ENCODE measurements at regions not wholly inside any gene's neighbourhood (a gene's known extent, or its start where the extent isn't known, plus 50 kb on each side); places are given as distances from the start of the nearest gene placed in this dataset.
"Not testable (repeated sequence)": the region's sequence is repeated elsewhere in the genome, so short reads cannot be mapped to it uniquely, and the experiment has no call there.

DNA sequence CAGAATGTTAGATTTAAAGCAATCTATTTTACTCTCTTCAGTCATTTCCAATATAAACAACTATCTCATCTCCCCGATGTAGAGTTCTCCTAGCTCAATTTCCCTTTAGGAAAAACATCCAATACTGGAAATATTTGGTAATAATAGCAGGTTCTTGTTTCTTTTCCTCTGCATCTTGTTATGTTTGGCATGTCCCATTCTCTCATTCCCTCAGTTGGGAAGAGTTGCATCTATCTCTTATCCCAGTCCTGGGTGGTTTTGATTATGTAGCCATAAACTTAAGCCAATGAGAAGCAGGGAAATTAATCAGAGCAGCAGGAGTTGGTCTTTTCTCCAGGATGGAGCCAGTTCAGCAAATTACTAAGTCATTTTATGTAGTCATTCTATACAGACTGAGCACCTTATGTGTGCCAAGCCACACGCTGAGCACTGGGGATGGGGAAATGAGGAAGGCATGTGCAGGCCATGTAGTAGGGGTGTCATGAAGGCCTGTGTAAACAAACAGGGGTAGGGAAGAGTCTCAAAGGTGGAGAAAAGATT lies 418.2 kb upstream of the NFIA start:
- 91 to 97% methylated on average over 2 of the region's 2 CpGs for WGBS, 2 donors
- no peak for DNase-seq
- intact Hi-C loops (cut with DNase I): no loop called here

DNA sequence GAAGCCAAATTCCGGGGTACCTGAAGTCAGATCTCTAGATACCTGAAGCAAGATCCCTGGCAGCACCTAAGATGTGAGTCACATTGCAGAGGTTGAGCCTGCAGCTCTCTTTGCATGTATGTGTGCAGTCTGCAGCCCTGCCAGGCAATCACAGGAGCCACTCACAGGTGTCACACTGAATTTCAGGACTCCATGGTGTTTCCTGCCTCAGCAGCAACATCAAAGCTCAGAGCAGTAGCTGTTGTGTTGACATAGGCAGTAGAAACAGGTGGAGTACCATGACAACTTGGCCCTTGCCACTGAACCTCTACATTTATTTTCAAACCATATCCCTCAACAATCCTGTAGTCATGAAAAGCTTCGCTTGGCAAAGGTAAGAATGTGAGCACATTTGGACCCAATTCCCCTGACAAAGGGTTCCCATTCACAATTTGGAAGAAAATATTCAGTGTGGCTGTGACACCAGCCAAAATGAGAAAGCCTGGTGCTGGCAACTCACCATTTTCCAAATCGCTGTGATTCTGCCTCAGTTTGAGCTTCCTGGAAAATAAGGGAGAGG lies 419.8 kb upstream of the NFIA start:
- TF ChIP-seq POLR2AphosphoS5 (IDR thresholded peaks at IDR 0.05) (no peak), POLR2A (IDR thresholded peaks at IDR 0.05) (no peak), EP300 (IDR thresholded peaks at IDR 0.05) (no peak)
- TF ChIP-seq, protein P1, sequence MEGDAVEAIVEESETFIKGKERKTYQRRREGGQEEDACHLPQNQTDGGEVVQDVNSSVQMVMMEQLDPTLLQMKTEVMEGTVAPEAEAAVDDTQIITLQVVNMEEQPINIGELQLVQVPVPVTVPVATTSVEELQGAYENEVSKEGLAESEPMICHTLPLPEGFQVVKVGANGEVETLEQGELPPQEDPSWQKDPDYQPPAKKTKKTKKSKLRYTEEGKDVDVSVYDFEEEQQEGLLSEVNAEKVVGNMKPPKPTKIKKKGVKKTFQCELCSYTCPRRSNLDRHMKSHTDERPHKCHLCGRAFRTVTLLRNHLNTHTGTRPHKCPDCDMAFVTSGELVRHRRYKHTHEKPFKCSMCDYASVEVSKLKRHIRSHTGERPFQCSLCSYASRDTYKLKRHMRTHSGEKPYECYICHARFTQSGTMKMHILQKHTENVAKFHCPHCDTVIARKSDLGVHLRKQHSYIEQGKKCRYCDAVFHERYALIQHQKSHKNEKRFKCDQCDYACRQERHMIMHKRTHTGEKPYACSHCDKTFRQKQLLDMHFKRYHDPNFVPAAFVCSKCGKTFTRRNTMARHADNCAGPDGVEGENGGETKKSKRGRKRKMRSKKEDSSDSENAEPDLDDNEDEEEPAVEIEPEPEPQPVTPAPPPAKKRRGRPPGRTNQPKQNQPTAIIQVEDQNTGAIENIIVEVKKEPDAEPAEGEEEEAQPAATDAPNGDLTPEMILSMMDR (IDR thresholded peaks at IDR 0.05): no peak
- H3K27ac ChIP-seq: no peak overlapping the region
- no peak overlapping the region for H3K4me3 ChIP-seq
- no peaks in the 10 kb centered on the region for H3K36me3 ChIP-seq
- no peaks in the 10 kb centered on the region for H3K9me3 ChIP-seq
- H3K4me1 ChIP-seq: no peaks in the 10 kb centered on the region
- no peak for DNase-seq
- 74 to 76% methylated on average over 3 of the region's 3 CpGs for WGBS, 2 donors
- intact Hi-C loops (cut with DNase I): no loop called here
- H3K27me3 ChIP-seq: no peaks in the 10 kb centered on the region

More for the DNA sequence above, 418.2 kb upstream of the NFIA start:
- Histone ChIP-seq H3K27ac (no peak overlapping the region), H3K4me1 (no peaks in the 10 kb centered on the region), H3K4me3 (no peak overlapping the region), H3K36me3 (no peaks in the 10 kb centered on the region), H3K9me3 (no peaks in the 10 kb centered on the region), H3K27me3 (no peaks in the 10 kb centered on the region)
- TF ChIP-seq, protein P1 (IDR thresholded peaks at IDR 0.05): no peak
- no peak for TF ChIP-seq EP300 (IDR thresholded peaks at IDR 0.05)
- TF ChIP-seq POLR2A (IDR thresholded peaks at IDR 0.05): no peak
- TF ChIP-seq POLR2AphosphoS5 (IDR thresholded peaks at IDR 0.05): no peak

DNA sequence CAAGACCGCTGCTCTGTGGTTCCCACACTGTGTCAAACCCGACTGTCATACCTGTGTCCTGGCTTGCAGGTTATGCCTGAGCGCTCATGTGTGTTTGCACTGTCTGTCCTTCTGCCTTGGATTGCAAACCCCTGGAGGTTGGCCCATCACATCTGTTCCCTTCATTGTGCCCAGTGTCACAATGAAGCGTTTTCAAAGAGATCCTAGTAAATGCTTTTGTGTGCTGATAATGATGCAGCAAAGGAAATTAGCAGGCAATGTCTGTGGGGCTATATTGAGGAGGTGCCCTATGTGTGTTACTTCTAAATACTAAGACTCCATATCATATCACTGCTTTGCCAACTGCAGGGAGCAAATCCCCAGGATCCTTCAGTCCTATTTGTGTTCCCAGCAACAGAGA lies 424.4 kb upstream of the NFIA start:
- H3K27me3 ChIP-seq: no peaks in the 10 kb centered on the region
- 84 to 92% methylated on average over 4 of the region's 4 CpGs for WGBS, 2 donors
- TF ChIP-seq, protein P1 (IDR thresholded peaks at IDR 0.05): no peak
- TF ChIP-seq POLR2AphosphoS5 (IDR thresholded peaks at IDR 0.05): no peak
- intact Hi-C loops (cut with DNase I): no loop called here
- H3K9me3 ChIP-seq: no peaks in the 10 kb centered on the region
- DNase-seq: no peak
- no peaks in the 10 kb centered on the region for H3K4me1 ChIP-seq
- H3K36me3 ChIP-seq: no peaks in the 10 kb centered on the region
- H3K27ac ChIP-seq: no peak overlapping the region
- H3K4me3 ChIP-seq: no peak overlapping the region

DNA sequence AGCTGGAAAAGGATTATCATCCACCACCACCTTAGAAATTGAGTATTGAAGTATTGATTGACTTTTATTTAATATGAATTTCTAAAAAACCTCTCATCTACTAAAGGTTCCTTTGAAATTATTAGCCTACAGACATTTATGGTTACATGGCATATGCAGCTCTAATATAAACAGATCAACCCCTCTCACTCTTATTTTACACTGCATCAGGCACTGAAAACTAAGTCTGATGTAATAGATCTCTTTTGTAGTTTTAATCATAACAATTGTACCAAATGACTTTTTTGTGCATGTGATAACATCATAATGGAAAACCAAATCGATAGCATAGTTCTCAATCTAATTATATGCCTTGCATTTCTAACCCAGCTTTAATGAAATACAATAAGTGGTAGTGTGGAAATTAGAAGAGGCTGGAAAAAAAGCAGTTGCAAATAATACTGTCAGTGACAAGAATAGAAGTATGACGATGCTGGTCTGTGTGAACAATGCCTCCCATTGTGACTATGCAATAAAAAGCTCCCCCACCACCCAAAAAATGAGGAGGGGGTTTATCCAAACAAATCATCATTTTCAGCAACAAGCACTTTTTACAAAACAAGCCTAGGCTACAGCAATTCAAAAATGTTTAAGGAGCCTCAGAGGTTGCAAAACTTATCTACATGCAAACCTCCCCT lies 426.5 kb upstream of the NFIA start:
- DNase-seq: no peak
- H3K4me3 ChIP-seq: no peak overlapping the region
- no peaks in the 10 kb centered on the region for H3K9me3 ChIP-seq
- intact Hi-C loops (cut with DNase I): no loop called here
- no peaks in the 10 kb centered on the region for H3K27me3 ChIP-seq
- TF ChIP-seq POLR2A (IDR thresholded peaks at IDR 0.05) (no peak), EP300 (IDR thresholded peaks at IDR 0.05) (no peak), POLR2AphosphoS5 (IDR thresholded peaks at IDR 0.05) (no peak)
- TF ChIP-seq, protein P1 (IDR thresholded peaks at IDR 0.05): no peak
- H3K36me3 ChIP-seq: no peaks in the 10 kb centered on the region
- H3K27ac ChIP-seq: no peak overlapping the region
- no peaks in the 10 kb centered on the region for H3K4me1 ChIP-seq
- 75 to 79% methylated on average over 2 of the region's 2 CpGs for WGBS, 2 donors

DNA sequence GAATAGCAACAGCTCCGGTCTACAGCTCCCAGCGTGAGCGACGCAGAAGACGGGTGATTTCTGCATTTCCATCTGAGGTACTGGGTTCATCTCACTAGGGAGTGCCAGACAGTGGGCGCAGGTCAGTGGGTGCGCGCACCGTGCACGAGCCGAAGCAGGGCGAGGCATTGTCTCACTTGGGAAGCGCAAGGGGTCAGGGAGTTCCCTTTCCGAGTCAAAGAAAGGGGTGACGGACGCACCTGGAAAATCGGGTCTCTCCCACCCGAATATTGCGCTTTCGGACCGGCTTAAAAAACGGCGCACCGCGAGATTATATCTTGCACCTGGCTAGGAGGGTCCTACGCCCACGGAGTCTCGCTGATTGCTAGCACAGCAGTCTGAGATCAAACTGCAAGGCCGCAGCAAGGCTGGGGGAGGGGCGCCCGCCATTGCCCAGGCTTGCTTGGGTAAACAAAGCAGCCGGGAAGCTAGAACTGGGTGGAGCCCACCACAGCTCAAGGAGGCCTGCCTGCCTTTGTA lies 442.3 kb upstream of the NFIA start:
- H3K36me3 ChIP-seq; H3K4me1 ChIP-seq; DNase-seq; H3K27ac ChIP-seq; H3K27me3 ChIP-seq; H3K4me3 ChIP-seq; H3K9me3 ChIP-seq; intact Hi-C loops (cut with DNase I): not testable (repeated sequence)
- WGBS, 2 donors: 79 to 90% methylated on average over 31 to 32 of the region's 32 CpGs
